ENCODE measurements at regions not wholly inside any gene's neighbourhood (a gene's known extent, or its start where the extent isn't known, plus 50 kb on each side); places are given as distances from the start of the nearest gene placed in this dataset.

DNA sequence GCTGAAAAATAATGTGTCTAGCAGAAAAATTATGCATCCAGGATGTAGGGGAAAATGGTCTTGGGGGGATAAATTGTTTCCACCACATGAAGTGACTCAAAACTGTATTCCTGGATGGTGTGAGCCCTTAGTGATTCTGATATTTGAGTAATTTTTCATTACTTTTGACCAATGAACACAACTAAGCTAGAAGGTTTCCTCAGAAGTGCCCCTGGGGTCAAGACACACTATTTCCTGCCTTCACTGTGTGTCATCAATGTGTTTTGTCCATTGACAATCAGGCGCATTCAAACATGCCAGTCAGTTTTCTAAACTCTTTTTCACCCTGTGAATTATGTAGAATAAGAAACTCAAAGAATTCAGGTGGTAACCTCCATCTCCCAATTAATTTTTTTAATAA is 130.5 kb upstream of the REG3G start:
- TF ChIP-seq, protein P1, sequence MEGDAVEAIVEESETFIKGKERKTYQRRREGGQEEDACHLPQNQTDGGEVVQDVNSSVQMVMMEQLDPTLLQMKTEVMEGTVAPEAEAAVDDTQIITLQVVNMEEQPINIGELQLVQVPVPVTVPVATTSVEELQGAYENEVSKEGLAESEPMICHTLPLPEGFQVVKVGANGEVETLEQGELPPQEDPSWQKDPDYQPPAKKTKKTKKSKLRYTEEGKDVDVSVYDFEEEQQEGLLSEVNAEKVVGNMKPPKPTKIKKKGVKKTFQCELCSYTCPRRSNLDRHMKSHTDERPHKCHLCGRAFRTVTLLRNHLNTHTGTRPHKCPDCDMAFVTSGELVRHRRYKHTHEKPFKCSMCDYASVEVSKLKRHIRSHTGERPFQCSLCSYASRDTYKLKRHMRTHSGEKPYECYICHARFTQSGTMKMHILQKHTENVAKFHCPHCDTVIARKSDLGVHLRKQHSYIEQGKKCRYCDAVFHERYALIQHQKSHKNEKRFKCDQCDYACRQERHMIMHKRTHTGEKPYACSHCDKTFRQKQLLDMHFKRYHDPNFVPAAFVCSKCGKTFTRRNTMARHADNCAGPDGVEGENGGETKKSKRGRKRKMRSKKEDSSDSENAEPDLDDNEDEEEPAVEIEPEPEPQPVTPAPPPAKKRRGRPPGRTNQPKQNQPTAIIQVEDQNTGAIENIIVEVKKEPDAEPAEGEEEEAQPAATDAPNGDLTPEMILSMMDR (IDR thresholded peaks at IDR 0.05), result no peak
- no peak for TF ChIP-seq ZFX (IDR thresholded peaks at IDR 0.05; ENCODE audit: borderline replicate concordance)
